Stomach (tissue), 4 donors: ENCODE measurements at regions not wholly inside any gene's neighbourhood (a gene's known extent, or its start where the extent isn't known, plus 50 kb on each side); places are given as distances from the start of the nearest gene placed in this dataset.

Experiments used
- EP300 ChIP-seq: sonication (generic); formaldehyde crosslinking; IDR thresholded peaks from one replicate; pipeline ENCODE4 v1.6.1; 2017; ENCODE audit warnings: antibody characterized with exemption
- POLR2A ChIP-seq, 4 donors: fragments of 450-650 bp; IDR thresholded peaks; one replicate each; pipeline ENCODE4 v1.6.1; 2016; ENCODE audit warnings: antibody characterized with exemption in 4 of 4, control low read depth in 2 of 4, mild to moderate bottlenecking in 1 of 4, moderate library complexity in 1 of 4
- POLR2AphosphoS5 ChIP-seq, 3 donors: sonication (generic); formaldehyde crosslinking; IDR thresholded peaks; one replicate each; pipeline ENCODE4 v1.6.1; 2016; ENCODE audit warnings: antibody characterized with exemption in 3 of 3
- TF ChIP-seq, protein P1 (sequence below), 7 experiments: fragments of 450-650 bp in 4 of 7; fragments of 200-600 bp in 3 of 7; sonication (generic) in 3 of 7; IDR thresholded peaks; one replicate each; pipeline ENCODE4 v1.5.1; 2016 to 2019; ENCODE audit warnings: antibody characterized with exemption in 7 of 7, control low read depth in 2 of 7, mild to moderate bottlenecking in 1 of 7

DNA sequence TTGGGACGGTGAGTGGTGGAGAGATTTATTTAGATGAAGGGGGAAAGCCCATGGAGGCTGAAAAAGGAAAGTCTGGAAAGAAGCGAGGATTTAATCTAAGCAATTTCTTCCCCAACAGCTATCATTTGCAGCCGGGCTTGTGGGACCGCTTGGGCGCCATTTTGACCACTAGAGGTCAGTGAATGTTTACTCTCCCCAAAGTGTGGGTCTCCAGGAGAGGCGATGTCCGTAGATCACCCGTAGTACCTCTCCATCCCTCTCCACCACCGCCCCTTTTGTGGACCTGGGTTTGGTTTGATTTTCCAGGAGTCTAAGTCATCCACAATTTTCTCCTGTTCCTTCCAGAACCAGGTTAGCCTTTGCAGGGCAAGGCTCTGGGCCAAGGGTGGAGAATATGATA is 91.2 kb upstream of the PARP11 start:
- TF ChIP-seq, protein P1, sequence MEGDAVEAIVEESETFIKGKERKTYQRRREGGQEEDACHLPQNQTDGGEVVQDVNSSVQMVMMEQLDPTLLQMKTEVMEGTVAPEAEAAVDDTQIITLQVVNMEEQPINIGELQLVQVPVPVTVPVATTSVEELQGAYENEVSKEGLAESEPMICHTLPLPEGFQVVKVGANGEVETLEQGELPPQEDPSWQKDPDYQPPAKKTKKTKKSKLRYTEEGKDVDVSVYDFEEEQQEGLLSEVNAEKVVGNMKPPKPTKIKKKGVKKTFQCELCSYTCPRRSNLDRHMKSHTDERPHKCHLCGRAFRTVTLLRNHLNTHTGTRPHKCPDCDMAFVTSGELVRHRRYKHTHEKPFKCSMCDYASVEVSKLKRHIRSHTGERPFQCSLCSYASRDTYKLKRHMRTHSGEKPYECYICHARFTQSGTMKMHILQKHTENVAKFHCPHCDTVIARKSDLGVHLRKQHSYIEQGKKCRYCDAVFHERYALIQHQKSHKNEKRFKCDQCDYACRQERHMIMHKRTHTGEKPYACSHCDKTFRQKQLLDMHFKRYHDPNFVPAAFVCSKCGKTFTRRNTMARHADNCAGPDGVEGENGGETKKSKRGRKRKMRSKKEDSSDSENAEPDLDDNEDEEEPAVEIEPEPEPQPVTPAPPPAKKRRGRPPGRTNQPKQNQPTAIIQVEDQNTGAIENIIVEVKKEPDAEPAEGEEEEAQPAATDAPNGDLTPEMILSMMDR (IDR thresholded peaks at IDR 0.05), result no peak
- TF ChIP-seq POLR2AphosphoS5 (IDR thresholded peaks at IDR 0.05), result no peak
- no peak for TF ChIP-seq POLR2A (IDR thresholded peaks at IDR 0.05)
- TF ChIP-seq EP300, result no peak
